DOHH2 (cell line): ENCODE measurements at regions not wholly inside any gene's neighbourhood (a gene's known extent, or its start where the extent isn't known, plus 50 kb on each side); places are given as distances from the start of the nearest gene placed in this dataset.

Source experiments
- H3F3A ChIP-seq: fragments of 200-600 bp; sonication (generic), shearing (Covaris generic); 2 replicates; pipeline ENCODE4 v1.6.0; 2016; ENCODE audit warnings: antibody characterized with exemption, mild to moderate bottlenecking; ENCODE audit not compliant: control insufficient read depth, insufficient read depth
- H3K27ac ChIP-seq: fragments of 200-600 bp; sonication (generic); 2 replicates; pipeline ENCODE4 v1.5.1; 2014; ENCODE audit warnings: low read depth, mild to moderate bottlenecking, low read length, moderate library complexity
- H3K27me3 ChIP-seq: fragments of 200-600 bp; sonication (generic); 2 replicates; pipeline ENCODE4 v1.6.1; 2014; ENCODE audit warnings: mild to moderate bottlenecking, low read length, mixed read lengths; ENCODE audit not compliant: control insufficient read depth
- H3K36me3 ChIP-seq: fragments of 200-600 bp; sonication (generic); 2 replicates; pipeline ENCODE4 v1.6.1; 2014; ENCODE audit warnings: mild to moderate bottlenecking, low read length, moderate library complexity, mixed read lengths; ENCODE audit not compliant: control insufficient read depth
- H3K4me1 ChIP-seq: fragments of 200-600 bp; sonication (generic); 2 replicates; pipeline ENCODE4 v1.6.1; 2014; ENCODE audit warnings: mild to moderate bottlenecking, low read length, mixed read lengths; ENCODE audit not compliant: control insufficient read depth
- H3K4me2 ChIP-seq: fragments of 200-600 bp; sonication (generic); 2 replicates; pipeline ENCODE4 v1.6.0; 2014; ENCODE audit warnings: mild to moderate bottlenecking, low read length, moderate library complexity
- H3K4me3 ChIP-seq: fragments of 200-600 bp; sonication (generic); 2 replicates; pipeline ENCODE4 v1.5.1; 2014; ENCODE audit warnings: mild to moderate bottlenecking, low read length, mixed read lengths
- H3K79me2 ChIP-seq: fragments of 200-600 bp; sonication (generic); 2 replicates; pipeline ENCODE4 v1.6.1; 2014; ENCODE audit warnings: mild to moderate bottlenecking, low read length, mixed read lengths; ENCODE audit not compliant: control insufficient read depth
- H3K9me2 ChIP-seq: fragments of 200-600 bp; sonication (generic); replicated peaks from 2 replicates; pipeline ENCODE4 v1.6.1; 2014; ENCODE audit warnings: mild to moderate bottlenecking, low read length, mixed read lengths; ENCODE audit not compliant: control insufficient read depth
- H3K9me3 ChIP-seq: fragments of 200-600 bp; sonication (generic); 2 replicates; pipeline ENCODE4 v1.6.1; 2014; ENCODE audit warnings: antibody characterized with exemption, low read length, mixed read lengths; ENCODE audit not compliant: control insufficient read depth, insufficient read depth
- H4K20me1 ChIP-seq: fragments of 200-600 bp; sonication (generic); 2 replicates; pipeline ENCODE4 v1.6.0; 2014; ENCODE audit warnings: low read depth, mild to moderate bottlenecking, antibody characterized with exemption, low read length, moderate library complexity; ENCODE audit not compliant: control insufficient read depth, insufficient read depth
- CTCF ChIP-seq: fragments of 200-600 bp; sonication (generic); IDR thresholded peaks from one replicate; pipeline ENCODE4 v1.5.1; 2014; ENCODE audit warnings: antibody characterized with exemption, mild to moderate bottlenecking, low read depth, low read length; ENCODE audit not compliant: poor library complexity, severe bottlenecking
- EZH2phosphoT487 ChIP-seq: fragments of 200-600 bp; sonication (generic); IDR thresholded peaks from 2 replicates; pipeline ENCODE4 v1.6.1; 2017; ENCODE audit warnings: borderline replicate concordance, mild to moderate bottlenecking, antibody characterized with exemption, low read length, moderate library complexity, mixed read lengths

GRCh38 chr12:46580445-46580844 lies 207.9 kb upstream of the SLC38A2 start:
- Histone ChIP-seq H3K4me2 (no peak overlapping the region), H3K9me2 (no peaks in the 10 kb centered on the region), H3K36me3 (no peaks in the 10 kb centered on the region), H4K20me1 (no peaks in the 10 kb centered on the region), H3K4me3 (no peak overlapping the region), H3F3A (no peaks in the 10 kb centered on the region), H3K4me1 (no peaks in the 10 kb centered on the region), H3K27me3 (no peaks in the 10 kb centered on the region), H3K79me2 (no peaks in the 10 kb centered on the region), H3K27ac (no peak overlapping the region), H3K9me3 (no peaks in the 10 kb centered on the region)
- no peak for TF ChIP-seq CTCF
- TF ChIP-seq EZH2phosphoT487 = no peak

- H3K4me3 ChIP-seq = no peak overlapping the region
- TF ChIP-seq CTCF (no peak), EZH2phosphoT487 (no peak)
- no peaks in the 10 kb centered on the region for H3K36me3 ChIP-seq
- H4K20me1 ChIP-seq = no peaks in the 10 kb centered on the region
- H3F3A ChIP-seq = no peaks in the 10 kb centered on the region
- no peaks in the 10 kb centered on the region for H3K27me3 ChIP-seq
- H3K79me2 ChIP-seq = no peaks in the 10 kb centered on the region
- no peaks in the 10 kb centered on the region for H3K4me1 ChIP-seq
- H3K9me2 ChIP-seq = no peaks in the 10 kb centered on the region
- H3K9me3 ChIP-seq = no peaks in the 10 kb centered on the region
- H3K4me2 ChIP-seq = no peak overlapping the region
- no peak overlapping the region for H3K27ac ChIP-seq
These were observed 206.9 kb upstream of the SLC38A2 start for GRCh38 chr12:46579474-46579873.

- Histone ChIP-seq H3K79me2 (no peaks in the 10 kb centered on the region), H3F3A (no peaks in the 10 kb centered on the region), H3K9me2 (no peaks in the 10 kb centered on the region), H3K4me1 (no peaks in the 10 kb centered on the region), H3K4me2 (no peak overlapping the region), H3K4me3 (no peak overlapping the region), H4K20me1 (no peaks in the 10 kb centered on the region), H3K27me3 (no peaks in the 10 kb centered on the region), H3K27ac (no peak overlapping the region), H3K36me3 (no peaks in the 10 kb centered on the region), H3K9me3 (no peaks in the 10 kb centered on the region)
- TF ChIP-seq EZH2phosphoT487 (no peak), CTCF (no peak)
These were observed 205.8 kb upstream of the SLC38A2 start for GRCh38 chr12:46578190-46578982.
